Mesenchymal stem cell (in vitro differentiated cells and primary cell): ENCODE measurements at regions not wholly inside any gene's neighbourhood (a gene's known extent, or its start where the extent isn't known, plus 50 kb on each side); places are given as distances from the start of the nearest gene placed in this dataset.

Experiments used
- DNase-seq: peaks from one replicate; pipeline ENCODE4 v3.0.0-alpha.2; 2013
- H2AFZ ChIP-seq: one replicate; pipeline ENCODE4 v1.6.1; 2013; ENCODE audit warnings: low read depth, mild to moderate bottlenecking, control low read depth, inconsistent platforms, low read length, moderate library complexity
- H2AK5ac ChIP-seq: 2 replicates; pipeline ENCODE4 v1.6.1; 2013; ENCODE audit warnings: low read length, moderate library complexity, mild to moderate bottlenecking, inconsistent platforms; ENCODE audit not compliant: severe bottlenecking
- H2BK120ac ChIP-seq: one replicate; pipeline ENCODE4 v1.6.1; 2013; ENCODE audit warnings: low read depth, mild to moderate bottlenecking, inconsistent platforms, low read length, moderate library complexity
- H2BK12ac ChIP-seq, 2 experiments: one replicate each; pipeline ENCODE4 v1.6.1; 2013; ENCODE audit warnings: inconsistent platforms in 2 of 2, low read length in 2 of 2, mild to moderate bottlenecking in 2 of 2, moderate library complexity in 2 of 2, control low read depth in 1 of 2
- H2BK15ac ChIP-seq: one replicate; pipeline ENCODE4 v1.6.1; 2013; ENCODE audit warnings: mild to moderate bottlenecking, low read depth, inconsistent platforms; ENCODE audit not compliant: poor library complexity, severe bottlenecking
- H2BK5ac ChIP-seq: 2 replicates; pipeline ENCODE4 v1.6.1; 2013; ENCODE audit warnings: low read depth, mild to moderate bottlenecking, low read length, control low read depth, inconsistent platforms; ENCODE audit not compliant: poor library complexity, severe bottlenecking
- H3K14ac ChIP-seq, 2 experiments: one replicate each; pipeline ENCODE4 v1.6.1; 2013; ENCODE audit warnings: inconsistent platforms in 2 of 2, low read length in 2 of 2, control low read depth in 1 of 2, mild to moderate bottlenecking in 1 of 2, moderate library complexity in 1 of 2
- H3K18ac ChIP-seq, 2 experiments: one replicate each; pipeline ENCODE4 v1.6.1; 2013; ENCODE audit warnings: inconsistent platforms in 2 of 2, low read length in 2 of 2, control low read depth in 1 of 2, low read depth in 1 of 2, mild to moderate bottlenecking in 1 of 2
- H3K23ac ChIP-seq, 2 experiments: one replicate each; pipeline ENCODE4 v1.6.1; 2013; ENCODE audit warnings: inconsistent platforms in 2 of 2, low read length in 2 of 2, mild to moderate bottlenecking in 2 of 2, moderate library complexity in 2 of 2, control low read depth in 1 of 2
- H3K27ac ChIP-seq: 2 replicates; pipeline ENCODE4 v1.5.1; 2013; ENCODE audit warnings: mild to moderate bottlenecking, moderate library complexity, low read length, control low read depth, inconsistent platforms; ENCODE audit not compliant: poor library complexity, severe bottlenecking
- H3K27me3 ChIP-seq, 2 experiments: 2 replicates each; pipeline versions ENCODE4 v1.6.1 to v1.7.0; 2013; ENCODE audit warnings: low read length in 2 of 2, mild to moderate bottlenecking in 2 of 2, moderate library complexity in 2 of 2, control low read depth in 1 of 2, inconsistent platforms in 1 of 2; ENCODE audit not compliant: control insufficient read depth in 1 of 2, insufficient read depth in 1 of 2
- H3K36me3 ChIP-seq, 2 experiments: 2 replicates each; pipeline versions ENCODE4 v1.6.1 to v1.7.0; 2013; ENCODE audit warnings: low read length in 2 of 2, control low read depth in 1 of 2, inconsistent platforms in 1 of 2, low read depth in 1 of 2, mild to moderate bottlenecking in 1 of 2; ENCODE audit not compliant: insufficient read depth in 2 of 2, control insufficient read depth in 1 of 2
- H3K4ac ChIP-seq, 2 experiments: one replicate each; pipeline ENCODE4 v1.6.1; 2013; ENCODE audit warnings: inconsistent platforms in 2 of 2, low read length in 2 of 2, mild to moderate bottlenecking in 2 of 2, moderate library complexity in 2 of 2, control low read depth in 1 of 2, low read depth in 1 of 2
- H3K4me1 ChIP-seq: 2 replicates; pipeline ENCODE4 v1.6.1; 2013; ENCODE audit warnings: low read depth, low read length, control low read depth; ENCODE audit not compliant: control insufficient read depth, insufficient read depth
- H3K4me2 ChIP-seq: 2 replicates; pipeline ENCODE4 v1.6.1; 2013; ENCODE audit warnings: low read length, mild to moderate bottlenecking, inconsistent platforms; ENCODE audit not compliant: poor library complexity, severe bottlenecking
- H3K4me3 ChIP-seq, 2 experiments: 2 replicates each; pipeline versions ENCODE4 v1.5.1 to v1.7.0; 2013; ENCODE audit warnings: low read length in 2 of 2, mild to moderate bottlenecking in 2 of 2, control low read depth in 1 of 2, low read depth in 1 of 2; ENCODE audit not compliant: insufficient read depth in 1 of 2
- H3K79me1 ChIP-seq: replicated peaks from 2 replicates; pipeline ENCODE4 v1.6.1; 2013; ENCODE audit warnings: mild to moderate bottlenecking, control low read depth, low read length, inconsistent platforms; ENCODE audit not compliant: poor library complexity, severe bottlenecking
- H3K9ac ChIP-seq: 2 replicates; pipeline ENCODE4 v1.7.0; 2013; ENCODE audit warnings: mild to moderate bottlenecking, low read length, moderate library complexity
- H3K9me3 ChIP-seq: 2 replicates; pipeline ENCODE4 v1.7.0; 2013; ENCODE audit warnings: mild to moderate bottlenecking, low read length; ENCODE audit not compliant: control insufficient read depth
- H4K8ac ChIP-seq: one replicate; pipeline ENCODE4 v1.6.1; 2013; ENCODE audit warnings: inconsistent platforms, mild to moderate bottlenecking, low read length, moderate library complexity
- H4K91ac ChIP-seq: one replicate; pipeline ENCODE4 v1.6.1; 2013; ENCODE audit warnings: mild to moderate bottlenecking, low read length, inconsistent platforms
- WGBS: methylation state at CpG from one replicate; pipeline ENCODE4 v1.1.7; 2013; ENCODE audit warnings: mixed read lengths; 5-methylcytosine and 5-hydroxymethylcytosine counted together

GRCh38 chr2:19785867-19786266 is 115.9 kb downstream of the TTC32 start:
- Histone ChIP-seq H3K9ac (peak overlapping the region; percentile 55), H3K27ac (no peak overlapping the region), H3K23ac (no peak overlapping the region), H2BK120ac (peak overlapping the region; percentile 50), H2AFZ (no peak overlapping the region), H2BK15ac (no peak overlapping the region), H3K14ac (no peak overlapping the region), H4K91ac (peak overlapping the region; percentile 37), H3K18ac (peak overlapping the region; percentile 23 to 78), H2BK5ac (no peak overlapping the region), H3K4me2 (no peak overlapping the region), H3K27me3 (peaks cover 0 to 17% of the 10 kb centered on the region in 2 experiments), H3K4me3 (peak overlapping the region in 1 of 2 experiments; percentile 1), H4K8ac (no peak overlapping the region), H3K36me3 (no peaks in the 10 kb centered on the region), H2AK5ac (peak overlapping the region; percentile 28), H3K9me3 (no peaks in the 10 kb centered on the region), H2BK12ac (peak overlapping the region in 1 of 2 experiments; percentile 16), H3K79me1 (no peaks in the 10 kb centered on the region), H3K4ac (peak overlapping the region in 1 of 2 experiments; percentile 41), H3K4me1 (peaks cover 5% of the 10 kb centered on the region)
- 90% methylated on average over 3 of the region's 4 CpGs for WGBS
- no peak for DNase-seq

DNA sequence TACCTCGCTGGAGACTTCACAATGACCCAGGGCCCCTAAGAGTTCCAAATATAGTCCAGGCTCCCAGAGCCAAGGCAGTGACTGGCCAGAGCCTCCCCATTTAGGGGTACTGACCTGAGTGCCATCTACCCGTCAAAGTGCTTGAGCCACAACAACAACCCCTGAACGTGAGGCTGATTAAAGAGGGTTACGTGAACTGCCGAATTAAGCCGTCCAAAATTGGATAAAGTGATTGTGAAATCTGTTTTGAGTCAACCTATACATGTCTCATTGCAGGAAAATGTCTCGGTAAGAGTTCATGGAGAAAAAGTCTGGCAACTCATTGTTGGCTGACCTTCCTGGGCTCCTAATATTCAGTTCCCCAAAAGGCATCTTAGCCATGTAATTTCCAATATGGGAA is 116.3 kb downstream of the TTC32 start:
- peaks cover 0 to 17% of the 10 kb centered on the region in 2 experiments for H3K27me3 ChIP-seq
- H2BK5ac ChIP-seq: no peak overlapping the region
- DNase-seq: no peak
- no peak overlapping the region for H2AFZ ChIP-seq
- H3K4me2 ChIP-seq: no peak overlapping the region
- H3K9ac ChIP-seq: peak overlapping the region; percentile 55
- H2BK15ac ChIP-seq: no peak overlapping the region
- no peak overlapping the region for H4K91ac ChIP-seq
- no peak overlapping the region for H4K8ac ChIP-seq
- H2BK120ac ChIP-seq: no peak overlapping the region
- no peaks in the 10 kb centered on the region for H3K9me3 ChIP-seq
- no peak overlapping the region for H3K27ac ChIP-seq
- no peaks in the 10 kb centered on the region for H3K79me1 ChIP-seq
- H3K23ac ChIP-seq: no peak overlapping the region
- peaks cover 5% of the 10 kb centered on the region for H3K4me1 ChIP-seq
- no peak overlapping the region for H2AK5ac ChIP-seq
- H3K4ac ChIP-seq: no peak overlapping the region
- H3K18ac ChIP-seq: peak overlapping the region in 1 of 2 experiments; percentile 28
- 97% methylated on average over 7 of the region's 7 CpGs for WGBS
- H3K14ac ChIP-seq: no peak overlapping the region
- H2BK12ac ChIP-seq: no peak overlapping the region
- no peaks in the 10 kb centered on the region for H3K36me3 ChIP-seq
- H3K4me3 ChIP-seq: peak overlapping the region in 1 of 2 experiments; percentile 9

- Histone ChIP-seq H3K9ac (no peak overlapping the region), H2BK12ac (no peak overlapping the region), H3K4me3 (no peak overlapping the region), H3K18ac (no peak overlapping the region), H3K27ac (no peak overlapping the region), H3K4me2 (no peak overlapping the region), H3K4ac (no peak overlapping the region), H3K23ac (no peak overlapping the region), H2BK120ac (no peak overlapping the region), H2AFZ (no peak overlapping the region), H2BK5ac (no peak overlapping the region), H3K27me3 (peaks cover 0 to 19% of the 10 kb centered on the region in 2 experiments), H4K91ac (peak overlapping the region; percentile 52), H2AK5ac (peak overlapping the region; percentile 4), H3K9me3 (peaks cover under 1% of the 10 kb centered on the region), H3K14ac (no peak overlapping the region), H4K8ac (no peak overlapping the region), H2BK15ac (no peak overlapping the region), H3K36me3 (no peaks in the 10 kb centered on the region), H3K4me1 (peaks cover 5% of the 10 kb centered on the region), H3K79me1 (no peaks in the 10 kb centered on the region)
- WGBS: 98% methylated on average over 4 of the region's 5 CpGs
- DNase-seq: no peak
These were observed 117.3 kb downstream of the TTC32 start for GRCh38 chr2:19784456-19784855.

DNA sequence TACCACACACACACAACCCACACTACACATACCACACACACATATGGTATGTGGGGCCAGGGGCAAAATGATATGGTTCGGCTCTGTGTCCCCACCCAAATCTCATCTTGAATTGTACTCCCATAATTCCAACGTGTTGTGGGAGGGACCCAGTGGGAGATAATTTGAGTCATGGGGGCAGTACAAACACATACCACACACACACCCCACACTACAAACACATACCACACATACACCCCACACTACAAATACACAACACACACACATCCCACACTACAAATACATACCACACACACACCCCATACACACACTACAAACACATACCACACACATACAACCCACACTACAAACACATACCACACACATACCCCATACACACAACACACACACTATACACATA is 117.8 kb downstream of the TTC32 start:
- Histone ChIP-seq H3K79me1 (no peaks in the 10 kb centered on the region), H2BK15ac (no peak overlapping the region), H3K4me3 (no peak overlapping the region), H3K27me3 (peaks cover 0 to 20% of the 10 kb centered on the region in 2 experiments), H2AFZ (no peak overlapping the region), H3K9ac (no peak overlapping the region), H3K36me3 (no peaks in the 10 kb centered on the region), H4K8ac (no peak overlapping the region), H3K14ac (no peak overlapping the region), H3K27ac (no peak overlapping the region), H4K91ac (peak overlapping the region; percentile 8), H3K23ac (no peak overlapping the region), H2AK5ac (no peak overlapping the region), H3K4me2 (no peak overlapping the region), H3K4ac (no peak overlapping the region), H3K4me1 (peaks cover 5% of the 10 kb centered on the region), H2BK5ac (no peak overlapping the region), H2BK12ac (no peak overlapping the region), H3K18ac (no peak overlapping the region), H2BK120ac (no peak overlapping the region), H3K9me3 (peaks cover 2% of the 10 kb centered on the region)
- DNase-seq: no peak
- 90% methylated on average over 1 of the region's 2 CpGs for whole genome bisulfite sequencing
